H1 (cell line): ENCODE measurements at regions not wholly inside any gene's neighbourhood (a gene's known extent, or its start where the extent isn't known, plus 50 kb on each side); places are given as distances from the start of the nearest gene placed in this dataset.

Experiments used
- CTCF ChIA-PET: fragments of 300-600 bp; sonication (Branson Sonifier 250); formaldehyde crosslinking; loops from one replicate; lab custom pipeline; 2021; ENCODE audit not compliant: partially characterized antibody; lab: Charles Lee
- POLR2A ChIA-PET: fragments of 300-600 bp; sonication (Branson Sonifier 250); formaldehyde crosslinking; loops from one replicate; lab custom pipeline; 2021; ENCODE audit warnings: inconsistent platforms; ENCODE audit not compliant: partially characterized antibody; lab: Charles Lee
- DNase-seq, 2 experiments: peaks; one replicate each; pipeline versions ENCODE4 v3.0.0 to v3.0.0-alpha.2; 2010 to 2022; ENCODE audit warnings: low spot score in 2 of 2, low read depth in 1 of 2, mixed read lengths in 1 of 2
- FAIRE-seq: peaks from 2 replicates; lab custom pipeline; 2011; peaks lifted over from hg19 to GRCh38; lab: Jason Lieb, UNC
- H2AFZ ChIP-seq: 2 replicates; pipeline ENCODE4 v1.8.1; 2012; ENCODE audit warnings: low read length, inconsistent platforms
- H2AK5ac ChIP-seq: 2 replicates; pipeline ENCODE4 v1.6.1; 2013; ENCODE audit warnings: low read depth, low read length
- H2BK120ac ChIP-seq: replicated peaks from 2 replicates; pipeline ENCODE3; 2013; ENCODE audit warnings: low read depth, low read length, inconsistent platforms
- H2BK12ac ChIP-seq: 2 replicates; pipeline ENCODE4 v1.6.1; 2013; ENCODE audit warnings: low read depth, low read length
- H2BK15ac ChIP-seq: 2 replicates; pipeline ENCODE4 v1.6.1; 2013; ENCODE audit warnings: low read length
- H2BK20ac ChIP-seq: 2 replicates; pipeline ENCODE4 v1.6.1; 2013; ENCODE audit warnings: low read length
- H2BK5ac ChIP-seq: 2 replicates; pipeline ENCODE4 v1.6.1; 2013; ENCODE audit warnings: low read depth, low read length
- H3K14ac ChIP-seq: 2 replicates; pipeline ENCODE4 v1.6.1; 2013; ENCODE audit warnings: inconsistent platforms; ENCODE audit not compliant: insufficient read length
- H3K18ac ChIP-seq: 2 replicates; pipeline ENCODE4 v1.6.1; 2013; ENCODE audit warnings: low read length; ENCODE audit errors: extremely low read depth
- H3K23ac ChIP-seq: 2 replicates; pipeline ENCODE4 v1.6.1; 2013; ENCODE audit warnings: inconsistent platforms; ENCODE audit not compliant: insufficient read length
- H3K23me2 ChIP-seq: 2 replicates; pipeline ENCODE4 v1.6.1; 2013; ENCODE audit warnings: low read depth, low read length
- H3K27ac ChIP-seq: 2 replicates; pipeline ENCODE4 v1.6.1; 2011; ENCODE audit warnings: low read depth, low read length, inconsistent platforms
- H3K27me3 ChIP-seq, 4 experiments: replicated peaks in 1 of 4; 1 replicate in 1 of 4; 2 replicates in 3 of 4; pipeline versions ENCODE4 v1.6.1 to v1.8.1; 2011 to 2013; ENCODE audit warnings: low read length in 3 of 4, mild to moderate bottlenecking in 3 of 4, inconsistent platforms in 2 of 4, mixed read lengths in 2 of 4, moderate library complexity in 1 of 4; ENCODE audit not compliant: control insufficient read depth in 3 of 4, insufficient read depth in 3 of 4; ENCODE audit errors: extremely low read depth in 1 of 4
- H3K36me3 ChIP-seq, 4 experiments: 2 replicates each; pipeline versions ENCODE4 v1.6.1 to v1.8.1; 2011 to 2013; ENCODE audit warnings: mild to moderate bottlenecking in 4 of 4, low read length in 3 of 4, moderate library complexity in 2 of 4, control low read depth in 1 of 4, inconsistent platforms in 1 of 4; ENCODE audit not compliant: insufficient read depth in 4 of 4, control insufficient read depth in 2 of 4
- H3K4ac ChIP-seq: replicated peaks from 2 replicates; pipeline ENCODE3; 2013; ENCODE audit warnings: low read length, low read depth, mixed read lengths, inconsistent platforms; ENCODE audit not compliant: insufficient read length
- H3K4me1 ChIP-seq, 4 experiments: replicated peaks in 1 of 4; 1 replicate in 1 of 4; 2 replicates in 3 of 4; pipeline versions ENCODE4 v1.6.1 to v1.8.1; 2011 to 2013; ENCODE audit warnings: low read length in 3 of 4, inconsistent platforms in 2 of 4, mixed read lengths in 1 of 4; ENCODE audit not compliant: insufficient read depth in 4 of 4, control insufficient read depth in 3 of 4
- H3K4me2 ChIP-seq, 2 experiments: 2 replicates each; pipeline versions ENCODE4 v1.6.1 to v1.8.1; 2011 to 2013; ENCODE audit warnings: low read depth in 2 of 2, low read length in 2 of 2, control low read depth in 1 of 2, inconsistent platforms in 1 of 2, mild to moderate bottlenecking in 1 of 2; ENCODE audit not compliant: insufficient read depth in 1 of 2
- H3K4me3 ChIP-seq, 4 experiments: fragments of 200-600, 300-600 bp in 1 of 4; sonication (generic), shearing (Covaris generic), sonication (Bioruptor Twin) in 1 of 4; 2 replicates each; pipeline versions ENCODE4 v1.5.1 to v1.8.1; 2011 to 2016; ENCODE audit warnings: low read length in 4 of 4, low read depth in 3 of 4, control low read depth in 2 of 4, inconsistent platforms in 2 of 4, mild to moderate bottlenecking in 2 of 4, mixed read lengths in 1 of 4, moderate library complexity in 1 of 4; ENCODE audit not compliant: insufficient read depth in 2 of 4; ENCODE audit errors: extremely low read depth in 1 of 4
- H3K56ac ChIP-seq: replicated peaks from 2 replicates; pipeline ENCODE3; 2013; ENCODE audit warnings: low read depth, mild to moderate bottlenecking, mixed read lengths, low read length, inconsistent platforms; ENCODE audit not compliant: insufficient read length
- H3K79me1 ChIP-seq: 2 replicates; pipeline ENCODE4 v1.6.1; 2013; ENCODE audit warnings: low read depth, low read length, control low read depth
- H3K79me2 ChIP-seq, 2 experiments: 2 replicates each; pipeline versions ENCODE4 v1.6.1 to v1.8.1; 2012 to 2013; ENCODE audit warnings: low read length in 2 of 2, mild to moderate bottlenecking in 2 of 2, inconsistent platforms in 1 of 2; ENCODE audit not compliant: insufficient read depth in 2 of 2, control insufficient read depth in 1 of 2
- H3K9ac ChIP-seq, 4 experiments: replicated peaks in 1 of 4; 1 replicate in 1 of 4; 2 replicates in 3 of 4; pipeline versions ENCODE4 v1.6.1 to v1.8.1; 2011 to 2013; ENCODE audit warnings: low read depth in 3 of 4, low read length in 3 of 4, control low read depth in 2 of 4, mild to moderate bottlenecking in 2 of 4, moderate library complexity in 2 of 4, inconsistent platforms in 1 of 4; ENCODE audit errors: extremely low read depth in 1 of 4
- H3K9me3 ChIP-seq, 2 experiments: 2 replicates each; pipeline versions ENCODE4 v1.6.1 to v1.8.1; 2012 to 2013; ENCODE audit warnings: mild to moderate bottlenecking in 2 of 2, moderate library complexity in 2 of 2, control low read depth in 1 of 2, inconsistent platforms in 1 of 2, low read depth in 1 of 2, low read length in 1 of 2, mixed read lengths in 1 of 2; ENCODE audit not compliant: insufficient read depth in 2 of 2
- H4K20me1 ChIP-seq, 2 experiments: replicated peaks in 1 of 2; 2 replicates each; pipeline versions ENCODE3 to v1.8.1; 2011 to 2013; ENCODE audit warnings: inconsistent platforms in 2 of 2, low read length in 2 of 2, mild to moderate bottlenecking in 1 of 2; ENCODE audit not compliant: insufficient read depth in 2 of 2, control insufficient read depth in 1 of 2
- H4K5ac ChIP-seq: 2 replicates; pipeline ENCODE4 v1.6.1; 2013; ENCODE audit warnings: low read length, low read depth, mixed read lengths, inconsistent platforms; ENCODE audit not compliant: insufficient read length
- H4K8ac ChIP-seq: 2 replicates; pipeline ENCODE4 v1.8.0; 2013; ENCODE audit warnings: mild to moderate bottlenecking, moderate library complexity, low read length, inconsistent platforms; ENCODE audit not compliant: insufficient read depth; ENCODE audit errors: extremely low read depth
- H4K91ac ChIP-seq: replicated peaks from 2 replicates; pipeline ENCODE3; 2013; ENCODE audit warnings: low read length, mixed read lengths, inconsistent platforms; ENCODE audit not compliant: insufficient read length
- CHD1 ChIP-seq: IDR thresholded peaks from 2 replicates; pipeline ENCODE4 v1.6.1; 2012; ENCODE audit warnings: low read depth, low read length, improper control_type of control experiment
- CREB1 ChIP-seq: IDR thresholded peaks from 2 replicates; pipeline ENCODE4 v1.6.1; 2012; ENCODE audit warnings: inconsistent platforms
- KDM4A ChIP-seq: IDR thresholded peaks from one replicate; pipeline ENCODE4 v1.7.1; 2012; ENCODE audit warnings: low read depth, mild to moderate bottlenecking, moderate library complexity, low read length, inconsistent platforms; ENCODE audit not compliant: severe bottlenecking
- RXRA ChIP-seq: IDR thresholded peaks from 2 replicates; pipeline ENCODE4 v1.6.1; 2011; ENCODE audit warnings: low read depth, mild to moderate bottlenecking, low read length, moderate library complexity; ENCODE audit not compliant: insufficient read depth
- SIX5 ChIP-seq: IDR thresholded peaks from 2 replicates; pipeline ENCODE4 v1.6.1; 2011; ENCODE audit warnings: mild to moderate bottlenecking, low read depth, low read length
- SUZ12 ChIP-seq: fragments of 200-600 bp; sonication (generic); IDR thresholded peaks from 2 replicates; pipeline ENCODE4 v1.6.1; 2012; ENCODE audit warnings: mild to moderate bottlenecking, inconsistent platforms, low read length, moderate library complexity, mixed read lengths
- WGBS, 2 experiments: shearing (Covaris generic) in 1 of 2; methylation state at CpG; one replicate each; pipeline versions ENCODE4 v1.1.6 to v1.1.7; 2013 to 2015; ENCODE audit warnings: low lambda C conversion rate in 2 of 2, mixed read lengths in 2 of 2, inconsistent platforms in 1 of 2, low coverage in 1 of 2, missing lambda C conversion rate in 1 of 2; ENCODE audit not compliant: insufficient replicate concordance in 2 of 2, insufficient coverage in 1 of 2, insufficient read length in 1 of 2; ENCODE audit errors: extremely low coverage in 1 of 2, missing lambda C conversion rate in 1 of 2; 5-methylcytosine and 5-hydroxymethylcytosine counted together
- TF ChIP-seq, protein P1 (sequence below): IDR thresholded peaks from 2 replicates; pipeline ENCODE4 v1.6.1; 2012; ENCODE audit warnings: low read length, inconsistent platforms

DNA sequence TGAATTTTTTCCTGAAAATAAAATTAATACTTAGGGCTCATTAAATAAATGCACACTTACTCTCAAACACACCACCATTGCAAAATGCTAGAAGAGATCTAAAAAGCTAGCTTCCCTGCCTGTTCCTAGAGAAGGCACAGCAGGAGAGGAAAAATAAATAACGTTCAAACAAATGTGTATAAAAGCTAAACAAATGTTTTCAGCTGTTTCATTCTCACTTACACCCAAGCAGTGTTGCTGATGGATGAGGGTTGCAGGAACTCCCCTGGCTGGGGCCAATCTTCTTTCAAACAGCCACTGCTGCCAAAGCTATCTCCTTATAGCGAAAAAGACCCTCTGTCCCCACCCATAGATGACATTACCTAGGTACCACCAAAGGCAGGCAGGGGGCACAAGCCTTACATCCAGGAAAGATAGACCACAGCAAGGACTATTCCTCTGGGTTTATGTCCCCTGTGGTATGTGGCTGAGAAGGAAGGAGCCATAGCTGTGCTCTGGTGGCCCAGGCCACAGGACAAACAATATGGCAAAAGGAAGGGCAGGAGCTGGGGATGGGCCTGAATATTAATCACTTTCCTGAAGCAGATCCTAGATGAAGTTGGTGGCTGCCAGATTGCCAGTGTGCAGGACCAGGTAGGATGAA, 214.6 kb downstream of the TTC32 start:
- no peak overlapping the region for H3K56ac ChIP-seq
- no peak overlapping the region for H4K8ac ChIP-seq
- no peak overlapping the region for H3K4ac ChIP-seq
- no peak overlapping the region for H3K14ac ChIP-seq
- H2AFZ ChIP-seq: no peak overlapping the region
- no peak for DNase-seq
- H4K5ac ChIP-seq: no peak overlapping the region
- no peak overlapping the region for H3K9ac ChIP-seq
- H2BK12ac ChIP-seq: no peak overlapping the region
- no peaks in the 10 kb centered on the region for H3K36me3 ChIP-seq
- no peak overlapping the region for H3K4me3 ChIP-seq
- TF ChIP-seq CHD1 (no peak), CREB1 (no peak), RXRA (no peak), SIX5 (no peak), KDM4A (no peak), SUZ12 (no peak)
- TF ChIP-seq, protein P1, sequence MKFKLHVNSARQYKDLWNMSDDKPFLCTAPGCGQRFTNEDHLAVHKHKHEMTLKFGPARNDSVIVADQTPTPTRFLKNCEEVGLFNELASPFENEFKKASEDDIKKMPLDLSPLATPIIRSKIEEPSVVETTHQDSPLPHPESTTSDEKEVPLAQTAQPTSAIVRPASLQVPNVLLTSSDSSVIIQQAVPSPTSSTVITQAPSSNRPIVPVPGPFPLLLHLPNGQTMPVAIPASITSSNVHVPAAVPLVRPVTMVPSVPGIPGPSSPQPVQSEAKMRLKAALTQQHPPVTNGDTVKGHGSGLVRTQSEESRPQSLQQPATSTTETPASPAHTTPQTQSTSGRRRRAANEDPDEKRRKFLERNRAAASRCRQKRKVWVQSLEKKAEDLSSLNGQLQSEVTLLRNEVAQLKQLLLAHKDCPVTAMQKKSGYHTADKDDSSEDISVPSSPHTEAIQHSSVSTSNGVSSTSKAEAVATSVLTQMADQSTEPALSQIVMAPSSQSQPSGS: no peak
- H2BK120ac ChIP-seq: no peak overlapping the region
- H3K23ac ChIP-seq: no peak overlapping the region
- no peak overlapping the region for H2BK15ac ChIP-seq
- no peak overlapping the region for H2BK20ac ChIP-seq
- no peaks in the 10 kb centered on the region for H4K20me1 ChIP-seq
- no peaks in the 10 kb centered on the region for H3K79me1 ChIP-seq
- no peaks in the 10 kb centered on the region for H3K27me3 ChIP-seq
- no peak overlapping the region for H2AK5ac ChIP-seq
- no peak for FAIRE-seq
- 78% methylated on average over 2 of the region's 2 CpGs; no CpG with 5 or more reads in 1 of the 2 experiments for WGBS, 2 experiments
- no peaks in the 10 kb centered on the region for H3K9me3 ChIP-seq
- no peak overlapping the region for H4K91ac ChIP-seq
- H3K4me1 ChIP-seq: no peaks in the 10 kb centered on the region
- H3K27ac ChIP-seq: no peak overlapping the region
- POLR2A ChIA-PET: interaction anchor here (1.1 kb wide), 1 partner anchor 32 kb away, joined by 3 read pairs; no protein-coding TSS in a partner anchor
- H3K4me2 ChIP-seq: no peak overlapping the region
- H3K79me2 ChIP-seq: no peaks in the 10 kb centered on the region
- H2BK5ac ChIP-seq: no peak overlapping the region
- H3K18ac ChIP-seq: no peak overlapping the region
- no peaks in the 10 kb centered on the region for H3K23me2 ChIP-seq
- CTCF ChIA-PET: interaction anchor here (0.6 to 5.1 kb wide), 9 partner anchors 9 to 850 kb away, joined by 3 to 23 read pairs (median 5); no protein-coding TSS in a partner anchor
